ENCODE measurements at regions not wholly inside any gene's neighbourhood (a gene's known extent, or its start where the extent isn't known, plus 50 kb on each side); places are given as distances from the start of the nearest gene placed in this dataset.

DNA sequence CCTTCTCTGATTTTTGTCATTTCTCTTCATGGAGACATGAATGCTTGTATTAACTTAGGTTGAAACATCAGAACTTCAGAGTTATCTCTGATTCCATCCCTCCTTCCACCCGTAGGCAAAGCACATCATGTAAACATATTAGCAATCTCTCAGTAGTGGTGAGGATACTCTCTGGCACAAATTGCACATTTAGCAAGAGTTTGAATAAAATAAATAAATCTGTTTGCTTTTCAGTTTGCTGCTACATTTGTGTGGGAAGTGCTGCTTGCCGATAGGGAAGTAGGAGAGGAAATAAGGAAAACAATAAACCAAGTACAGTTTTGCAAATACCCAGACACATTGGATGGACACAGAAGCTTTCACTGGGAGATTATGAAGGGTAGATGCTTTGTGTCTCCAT, 359.0 kb downstream of the BCKDHB start:
- TF ChIP-seq CTCF (IDR thresholded peaks at IDR 0.05) (no peak), USF2 (CRISPR knock-in tag; IDR thresholded peaks at IDR 0.05) (no peak), TCF7 (CRISPR knock-in tag; IDR thresholded peaks at IDR 0.05; ENCODE audit: low read depth) (no peak), ATF6 (CRISPR knock-in tag; IDR thresholded peaks at IDR 0.05) (no peak), CDX4 (CRISPR knock-in tag; IDR thresholded peaks at IDR 0.05; ENCODE audit: borderline replicate concordance) (no peak), USF1 (CRISPR knock-in tag; IDR thresholded peaks at IDR 0.05) (no peak), ATF3 (CRISPR knock-in tag; conservative IDR thresholded peaks at IDR 0.05) (no peak), ETV6 (CRISPR knock-in tag; IDR thresholded peaks at IDR 0.05) (no peak), ZNF232 (CRISPR knock-in tag; IDR thresholded peaks at IDR 0.05) (no peak), GABPB1 (CRISPR knock-in tag; IDR thresholded peaks at IDR 0.05) (no peak)
- TF ChIP-seq, protein P1, sequence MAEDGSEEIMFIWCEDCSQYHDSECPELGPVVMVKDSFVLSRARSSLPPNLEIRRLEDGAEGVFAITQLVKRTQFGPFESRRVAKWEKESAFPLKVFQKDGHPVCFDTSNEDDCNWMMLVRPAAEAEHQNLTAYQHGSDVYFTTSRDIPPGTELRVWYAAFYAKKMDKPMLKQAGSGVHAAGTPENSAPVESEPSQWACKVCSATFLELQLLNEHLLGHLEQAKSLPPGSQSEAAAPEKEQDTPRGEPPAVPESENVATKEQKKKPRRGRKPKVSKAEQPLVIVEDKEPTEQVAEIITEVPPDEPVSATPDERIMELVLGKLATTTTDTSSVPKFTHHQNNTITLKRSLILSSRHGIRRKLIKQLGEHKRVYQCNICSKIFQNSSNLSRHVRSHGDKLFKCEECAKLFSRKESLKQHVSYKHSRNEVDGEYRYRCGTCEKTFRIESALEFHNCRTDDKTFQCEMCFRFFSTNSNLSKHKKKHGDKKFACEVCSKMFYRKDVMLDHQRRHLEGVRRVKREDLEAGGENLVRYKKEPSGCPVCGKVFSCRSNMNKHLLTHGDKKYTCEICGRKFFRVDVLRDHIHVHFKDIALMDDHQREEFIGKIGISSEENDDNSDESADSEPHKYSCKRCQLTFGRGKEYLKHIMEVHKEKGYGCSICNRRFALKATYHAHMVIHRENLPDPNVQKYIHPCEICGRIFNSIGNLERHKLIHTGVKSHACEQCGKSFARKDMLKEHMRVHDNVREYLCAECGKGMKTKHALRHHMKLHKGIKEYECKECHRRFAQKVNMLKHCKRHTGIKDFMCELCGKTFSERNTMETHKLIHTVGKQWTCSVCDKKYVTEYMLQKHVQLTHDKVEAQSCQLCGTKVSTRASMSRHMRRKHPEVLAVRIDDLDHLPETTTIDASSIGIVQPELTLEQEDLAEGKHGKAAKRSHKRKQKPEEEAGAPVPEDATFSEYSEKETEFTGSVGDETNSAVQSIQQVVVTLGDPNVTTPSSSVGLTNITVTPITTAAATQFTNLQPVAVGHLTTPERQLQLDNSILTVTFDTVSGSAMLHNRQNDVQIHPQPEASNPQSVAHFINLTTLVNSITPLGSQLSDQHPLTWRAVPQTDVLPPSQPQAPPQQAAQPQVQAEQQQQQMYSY (CRISPR knock-in tag; IDR thresholded peaks at IDR 0.05) = no peak

Measured in WTC11 (cell line).